Left renal pelvis (tissue), 4 donors: ENCODE measurements at regions not wholly inside any gene's neighbourhood (a gene's known extent, or its start where the extent isn't known, plus 50 kb on each side); places are given as distances from the start of the nearest gene placed in this dataset.

Source experiments
- DNase-seq, 4 donors: peaks; one replicate each; pipeline ENCODE4 v3.0.0-alpha.2; 2013; ENCODE audit warnings: low read depth in 4 of 4, low spot score in 3 of 4

DNA sequence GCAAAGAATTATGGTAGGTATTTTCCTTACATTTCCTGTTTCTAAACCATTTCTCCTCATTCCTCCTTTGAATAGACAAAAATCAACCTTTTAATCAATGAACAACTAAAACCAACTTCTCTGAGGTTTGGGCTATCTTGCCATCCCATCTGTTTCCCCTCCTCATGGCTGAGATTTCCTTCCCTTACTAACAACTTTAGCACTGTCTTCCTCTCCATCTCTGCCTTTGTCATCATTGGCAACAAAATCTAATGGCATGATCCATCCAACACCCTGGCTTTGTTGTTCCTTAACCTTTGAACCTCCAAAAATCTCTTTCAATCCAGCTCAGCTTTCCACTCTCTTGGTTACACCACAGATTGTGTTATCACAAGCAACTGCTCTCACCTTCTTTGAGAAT is 95.3 kb upstream of the FAM136A start:
- DNase-seq, result no peak

DNA sequence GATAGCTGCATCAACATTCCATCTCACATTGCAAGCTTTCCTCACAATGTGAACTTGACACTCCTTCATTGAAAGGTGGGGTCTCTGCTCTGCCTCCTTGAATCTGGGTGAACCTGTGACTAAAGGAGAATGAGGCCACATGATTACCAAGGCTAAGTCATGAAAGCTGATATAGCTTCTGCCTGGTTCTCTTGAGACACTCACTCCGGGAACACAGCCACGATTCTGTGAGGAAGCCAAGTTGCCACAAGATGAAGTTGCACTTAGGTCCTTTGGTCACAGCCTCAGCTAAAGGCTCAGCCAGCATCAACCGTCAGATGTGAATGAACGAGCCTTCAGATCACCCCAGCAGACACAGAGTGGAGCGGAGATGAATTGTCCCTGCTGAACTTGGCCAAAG is 94.7 kb upstream of the FAM136A start:
- no peak for DNase-seq

DNA sequence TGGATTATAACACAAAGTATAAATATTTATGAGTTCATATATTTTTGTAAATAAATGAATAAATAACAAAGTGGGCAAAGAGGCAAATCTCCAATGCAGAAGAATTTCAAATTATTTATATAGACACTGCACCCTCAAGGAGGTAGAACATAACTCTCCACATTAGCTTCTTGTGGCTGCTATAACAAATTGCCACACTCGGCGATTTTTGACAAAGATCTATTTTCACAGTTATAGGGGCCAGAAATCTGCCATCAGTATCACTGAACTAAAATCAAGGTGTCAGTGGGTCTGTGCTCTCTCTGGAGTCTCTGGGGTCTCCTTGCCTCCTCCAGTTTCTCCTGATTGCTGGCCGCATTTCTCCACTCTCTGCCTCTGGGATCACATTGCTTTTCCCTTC is 92.0 kb upstream of the FAM136A start:
- no peak for DNase-seq

DNA sequence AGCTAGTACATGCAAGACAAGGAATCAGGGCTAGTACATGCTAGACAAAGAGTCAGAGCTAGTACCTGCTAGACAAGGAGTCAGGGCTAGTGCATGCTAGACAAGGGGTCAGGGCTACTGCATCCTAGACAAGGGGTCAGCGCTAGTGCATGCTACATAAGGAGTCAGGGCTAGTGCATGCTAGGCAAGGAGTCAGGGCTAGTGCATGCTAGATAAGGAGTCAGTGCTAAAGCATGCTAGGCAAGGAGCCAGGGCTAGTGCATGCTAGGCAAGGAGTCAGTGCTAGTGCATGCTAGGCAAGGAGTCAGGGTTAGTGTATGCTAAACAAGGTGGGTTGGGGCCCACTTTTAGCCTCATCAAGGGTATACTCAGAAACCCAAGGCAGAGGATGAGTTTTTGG is 90.1 kb upstream of the FAM136A start:
- DNase-seq, result no peak

GRCh38 chr2:70391259-70391658 is 89.4 kb upstream of the FAM136A start:
- DNase-seq, result no peak

- DNase-seq, result no peak
Observed at GRCh38 chr2:70388813-70389212, 86.9 kb upstream of the FAM136A start.

GRCh38 chr2:70388128-70388527 is 86.3 kb upstream of the FAM136A start:
- DNase-seq, result no peak

- DNase-seq, result no peak
Observed at GRCh38 chr2:70385966-70386595, 84.2 kb upstream of the FAM136A start.

- DNase-seq, result no peak
Observed at GRCh38 chr2:70385204-70385603, 83.3 kb upstream of the FAM136A start.

- DNase-seq, result no peak
Observed at GRCh38 chr2:70381821-70382220, 80.0 kb upstream of the FAM136A start.

GRCh38 chr2:70381235-70381634 is 79.4 kb upstream of the FAM136A start:
- no peak for DNase-seq

DNA sequence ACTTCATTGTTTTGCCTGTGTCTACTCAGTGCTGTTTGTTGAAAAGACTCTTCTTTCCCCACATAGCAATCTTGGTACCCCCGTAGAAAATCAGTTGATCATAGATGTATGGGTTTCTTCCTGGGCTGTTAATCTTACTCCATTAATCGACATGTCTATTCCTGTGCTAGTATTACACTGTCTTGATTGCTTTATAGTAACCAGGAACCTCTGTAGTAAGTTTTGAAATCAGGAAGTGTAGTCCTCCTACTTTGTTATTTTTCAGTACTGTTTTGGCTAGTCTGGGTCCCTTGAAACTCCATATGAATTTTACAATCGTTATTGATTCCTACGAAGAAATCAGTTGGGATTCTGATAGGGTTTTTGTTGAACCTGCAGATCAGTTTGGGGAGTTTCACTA is 78.8 kb upstream of the FAM136A start:
- DNase-seq, result no peak

DNA sequence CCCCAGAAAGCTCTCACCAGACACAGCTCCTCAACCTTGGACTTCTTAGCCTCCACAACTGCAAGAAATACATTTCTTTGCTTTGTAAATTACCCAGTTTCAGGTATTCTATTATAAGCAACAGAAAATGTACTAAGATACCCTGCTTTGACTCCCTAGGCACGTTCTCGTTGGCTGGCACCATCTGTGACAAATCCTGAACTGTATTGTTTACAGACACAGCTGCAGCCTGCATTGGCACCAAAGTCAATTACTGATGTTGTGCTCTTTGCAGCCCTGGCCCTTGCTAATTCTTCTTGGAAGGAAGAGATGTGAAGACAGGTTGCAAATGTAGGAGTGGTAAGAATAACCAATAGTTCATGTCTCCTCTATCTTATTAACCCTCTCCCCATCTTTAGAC is 72.7 kb upstream of the FAM136A start:
- no peak for DNase-seq

DNA sequence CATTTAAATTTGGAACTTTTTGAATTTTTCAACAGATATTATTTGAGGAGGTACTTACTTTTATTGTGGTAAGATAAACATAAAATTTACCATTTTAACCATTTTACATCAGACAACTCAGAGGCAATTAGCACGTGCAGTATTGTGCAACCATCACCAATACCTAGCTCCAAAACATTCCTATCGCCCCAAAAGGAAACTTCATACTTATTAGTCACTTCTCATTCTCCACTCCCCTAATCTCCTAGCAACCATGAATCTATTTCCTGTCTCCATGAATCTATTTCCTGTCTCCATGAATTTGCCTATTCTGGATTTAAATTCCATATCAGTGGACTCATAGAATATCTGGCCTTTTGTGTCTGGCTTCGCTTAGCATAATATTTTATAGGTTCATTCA is 69.9 kb upstream of the FAM136A start:
- no peak for DNase-seq

- DNase-seq, result no peak
Observed at GRCh38 chr2:70369082-70369481, 67.2 kb upstream of the FAM136A start.

DNA sequence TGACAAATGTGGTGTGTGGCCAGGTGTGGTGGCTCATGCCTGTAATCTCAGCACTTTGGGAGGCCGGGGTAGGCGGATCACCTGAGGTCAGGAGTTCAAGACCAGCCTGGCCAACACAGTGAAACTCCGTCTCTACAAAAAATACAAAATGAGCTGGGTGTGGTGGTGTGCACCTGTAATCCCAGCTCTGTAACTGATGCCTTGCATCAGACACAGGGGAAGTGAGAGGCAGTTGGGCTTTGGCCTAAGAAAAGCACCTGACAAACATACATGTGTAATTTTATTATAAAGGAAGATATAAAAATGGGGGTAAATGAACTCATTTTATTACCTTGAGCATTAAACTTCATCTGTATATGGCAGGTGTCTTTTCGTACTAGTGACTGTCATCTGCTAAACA is 66.7 kb upstream of the FAM136A start:
- no peak for DNase-seq

DNA sequence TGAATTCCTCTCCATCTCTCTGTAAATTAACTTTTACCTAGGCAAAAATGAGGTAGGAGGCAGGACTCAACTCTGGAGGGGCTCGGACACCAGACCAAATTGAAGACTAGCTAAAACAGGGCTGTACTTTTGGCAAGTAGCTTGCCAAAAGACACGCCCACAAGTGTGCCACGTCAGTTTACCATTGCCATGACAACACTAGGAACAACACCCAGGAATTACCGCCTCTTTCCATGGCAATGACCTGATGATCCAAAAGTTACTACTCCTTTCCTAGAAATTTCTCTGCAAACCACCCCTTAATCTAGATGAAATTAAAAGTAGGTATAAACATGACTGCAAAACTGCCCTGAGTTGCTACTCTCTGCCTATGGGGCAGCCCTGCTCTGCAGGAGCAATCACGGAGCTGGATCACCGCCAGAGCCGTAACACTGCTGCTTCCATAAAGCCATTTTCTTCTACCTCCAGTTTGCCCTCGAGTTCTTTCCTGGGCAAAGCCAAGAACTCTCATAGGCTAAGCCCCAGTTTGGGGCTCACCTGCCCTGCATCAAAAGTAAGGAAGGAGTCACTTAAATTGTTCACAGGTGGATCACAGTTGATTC is 66.0 kb upstream of the FAM136A start:
- DNase-seq, result no peak

DNA sequence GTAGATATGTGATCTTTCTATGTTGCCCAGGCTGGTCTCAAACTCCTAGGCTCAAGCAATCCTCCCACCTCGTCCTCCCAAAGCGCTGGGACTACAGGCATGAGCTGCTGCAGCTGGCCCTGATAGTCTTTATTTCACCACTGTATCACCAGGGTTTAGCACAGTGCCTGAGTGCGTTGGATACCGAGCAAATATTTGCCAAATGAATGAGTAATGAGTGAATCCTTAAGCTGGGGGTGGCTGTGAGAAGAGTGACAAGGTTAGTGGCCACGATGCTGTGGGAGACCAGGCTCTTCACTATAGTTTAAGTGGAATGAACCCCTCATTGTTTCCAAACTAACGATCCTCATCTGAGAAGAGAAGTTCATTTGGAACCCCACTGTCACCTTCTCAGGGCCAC is 60.8 kb upstream of the FAM136A start:
- no peak for DNase-seq

DNA sequence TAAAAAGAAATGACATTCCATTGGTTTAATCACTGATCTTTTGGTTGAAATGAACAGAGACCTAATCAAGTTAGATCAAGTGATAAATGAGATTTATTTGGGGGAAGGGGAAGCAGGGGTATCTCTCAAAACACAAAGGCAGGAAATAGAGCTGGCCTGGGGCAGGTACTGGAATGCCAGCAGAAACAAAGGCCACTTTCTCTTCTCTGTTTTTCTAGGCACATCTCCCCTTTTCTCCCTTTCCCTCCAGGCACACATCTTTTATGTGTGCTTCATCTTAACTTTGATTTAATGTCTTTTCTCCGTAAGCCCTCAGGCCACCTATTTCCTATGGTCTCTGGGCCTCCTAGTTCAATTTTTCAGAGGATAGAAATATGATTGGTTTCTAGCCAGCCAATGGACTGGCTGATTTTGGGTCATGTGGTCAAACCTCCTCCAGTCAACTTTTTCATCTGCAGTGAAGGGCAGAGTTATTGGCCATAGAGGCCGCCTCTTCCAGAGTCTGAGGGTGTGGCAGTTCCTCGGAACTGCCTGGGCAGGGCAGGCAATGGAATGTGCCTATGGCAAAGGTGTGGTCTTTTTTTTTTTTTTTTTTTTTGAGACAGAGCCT is 58.9 kb upstream of the FAM136A start:
- DNase-seq, result no peak

DNA sequence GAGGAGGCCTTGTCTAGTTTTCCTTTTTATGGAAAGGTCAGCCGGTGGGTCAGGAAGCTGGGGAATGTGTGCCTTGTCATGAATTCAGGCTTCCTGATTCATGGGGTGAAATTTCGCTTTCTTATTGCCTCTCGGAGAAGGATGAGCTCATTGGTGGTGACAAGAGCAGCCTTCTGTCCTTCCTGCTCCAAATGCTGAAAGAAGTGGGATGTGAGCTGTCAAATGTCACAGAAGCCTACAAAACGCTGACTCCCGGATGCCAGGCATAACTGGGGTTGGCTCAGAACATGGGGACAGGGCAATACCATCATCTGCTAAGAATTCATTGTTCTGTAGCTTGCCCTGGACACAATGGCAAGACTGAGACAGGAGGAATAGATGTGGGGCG is 55.8 kb upstream of the FAM136A start:
- DNase-seq, result peak in 1 of 4 donors; percentile 22

GRCh38 chr2:70356941-70357683 is 55.2 kb upstream of the FAM136A start:
- no peak for DNase-seq
